Middle frontal gyrus (tissue), 1 donor: ENCODE measurements at regions not wholly inside any gene's neighbourhood (a gene's known extent, or its start where the extent isn't known, plus 50 kb on each side); places are given as distances from the start of the nearest gene placed in this dataset.

Experiments used
- DNase-seq: peaks from one replicate; pipeline ENCODE4 v3.0.0-alpha.2; 2015; ENCODE audit warnings: low spot score; ENCODE audit errors: extremely low spot score

DNA sequence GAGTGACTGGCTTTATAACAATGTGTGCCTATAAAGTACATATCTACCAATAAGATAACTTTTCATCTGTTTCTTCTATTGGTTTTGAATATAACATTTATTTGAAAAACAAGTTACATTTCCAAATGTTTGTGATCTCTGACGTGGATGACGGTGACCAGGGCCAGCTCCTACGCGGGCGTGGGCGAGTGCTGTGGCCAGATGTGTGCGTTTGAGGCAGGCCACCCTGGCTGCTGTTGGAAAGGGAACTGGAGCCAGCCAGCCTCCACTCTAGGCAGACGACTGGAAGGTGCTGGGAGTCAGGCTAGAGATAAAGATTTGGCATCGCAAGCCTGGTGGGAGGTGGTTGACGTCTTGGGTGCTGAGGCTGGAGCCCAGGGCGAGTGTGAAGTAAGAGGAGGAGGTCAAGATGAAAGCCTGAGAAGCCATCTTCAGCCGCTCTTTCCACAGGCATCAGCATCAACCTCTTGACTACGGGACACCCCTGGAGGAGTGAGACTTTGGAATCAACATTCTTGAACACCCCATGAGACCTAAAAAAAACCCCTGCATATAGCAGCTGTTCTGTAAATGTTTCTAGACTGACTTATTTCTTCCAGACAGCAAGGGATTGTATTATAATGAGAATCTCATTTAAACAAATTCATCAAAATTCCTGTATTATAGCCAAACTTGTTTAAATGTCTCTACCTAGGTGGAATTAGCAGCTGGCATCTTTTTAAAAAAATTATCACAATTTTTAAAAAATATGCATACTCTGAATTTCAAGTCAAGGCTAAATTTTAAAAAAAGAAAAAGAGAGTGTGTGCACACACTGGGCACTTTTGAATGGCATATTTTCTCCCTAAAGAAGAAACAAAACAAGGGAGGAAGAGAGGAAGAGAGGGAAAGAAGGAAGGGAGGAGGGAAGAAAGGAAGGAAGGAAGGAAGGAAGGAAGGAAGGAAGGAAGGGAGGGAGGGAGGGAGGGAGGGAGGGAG lies 112.5 kb upstream of the SLC44A3 start:
- DNase-seq, result no peak

DNA sequence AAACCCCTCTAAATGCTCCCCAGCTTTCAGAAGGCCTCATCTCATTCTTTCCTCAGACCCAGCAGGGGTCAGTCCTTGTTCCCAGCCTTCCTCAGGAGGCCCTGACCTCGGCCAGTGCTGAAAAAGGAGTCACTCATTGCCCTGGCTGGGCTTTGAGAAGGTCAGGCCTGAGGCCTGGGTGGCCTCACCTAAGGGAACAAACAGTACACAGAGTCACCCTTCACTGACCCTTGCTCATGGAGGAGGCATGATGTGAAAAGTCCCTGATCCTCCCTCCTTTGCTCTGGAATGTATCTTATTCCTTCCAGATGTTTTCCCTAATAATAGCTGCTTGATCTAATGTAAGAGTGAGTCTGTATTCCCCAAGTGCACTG lies 117.7 kb upstream of the SLC44A3 start:
- DNase-seq, result no peak

DNA sequence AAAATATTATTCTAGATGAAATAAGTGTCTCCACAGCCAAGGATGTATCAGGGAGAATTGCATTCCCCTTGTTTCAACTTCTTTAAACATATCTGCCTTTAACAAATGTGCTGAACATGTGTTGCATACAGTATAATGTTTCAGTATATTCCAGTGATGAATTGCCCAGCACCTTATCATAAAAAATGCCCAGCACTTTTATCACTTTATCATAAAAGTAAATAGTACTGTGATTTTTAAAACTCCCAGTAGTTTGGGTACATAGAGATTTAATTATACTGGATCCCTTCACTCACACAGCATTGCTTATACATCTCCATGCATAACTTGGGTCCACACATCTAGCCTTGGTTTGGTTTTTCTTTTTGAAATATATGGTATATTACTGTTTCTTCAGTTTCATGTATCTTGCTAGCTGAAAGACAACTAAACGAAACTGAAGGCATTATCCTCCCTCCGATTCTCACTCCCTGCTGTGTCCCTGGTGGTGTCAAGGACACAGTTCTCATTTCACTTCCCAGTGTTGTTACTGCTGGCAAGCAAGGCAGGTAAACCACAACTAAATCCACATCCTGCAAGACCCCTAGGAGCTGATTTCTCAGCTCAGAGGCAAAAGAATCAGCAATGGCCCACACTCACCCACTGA lies 118.2 kb upstream of the SLC44A3 start:
- DNase-seq, result no peak

DNA sequence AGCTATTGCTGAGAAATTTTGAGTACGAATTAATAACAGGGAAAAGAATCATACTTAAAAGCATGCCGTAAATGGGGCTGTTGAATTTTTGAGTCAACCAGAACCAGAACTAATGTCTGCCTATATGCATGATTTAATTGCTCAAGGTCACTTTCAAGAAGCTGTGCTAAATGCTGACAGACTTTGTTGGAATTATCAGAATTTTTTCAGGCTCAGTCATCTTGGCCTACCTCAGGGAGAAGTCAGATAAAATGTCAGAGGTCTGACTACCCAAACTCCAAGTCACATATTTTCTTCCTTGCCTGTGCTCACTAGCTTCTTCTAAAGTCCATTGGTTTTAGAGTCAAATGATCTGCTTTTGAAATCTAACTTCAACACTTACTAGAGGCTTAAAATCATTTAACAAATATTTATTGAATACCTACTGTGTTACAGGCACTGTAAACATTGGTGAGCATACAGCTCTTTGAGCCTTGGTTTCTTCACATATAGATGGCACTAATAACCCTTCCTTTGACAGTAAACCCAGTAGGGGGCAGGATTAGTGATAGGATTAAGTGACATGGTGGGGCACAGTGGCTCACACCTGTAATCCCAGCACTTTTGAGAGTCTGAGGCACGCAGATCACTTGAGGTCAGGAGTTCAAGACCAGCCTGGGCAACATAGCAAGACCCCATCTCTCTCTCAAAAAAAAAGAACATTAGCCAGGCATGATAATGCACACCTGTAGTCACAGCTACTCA lies 121.2 kb upstream of the SLC44A3 start:
- no peak for DNase-seq

DNA sequence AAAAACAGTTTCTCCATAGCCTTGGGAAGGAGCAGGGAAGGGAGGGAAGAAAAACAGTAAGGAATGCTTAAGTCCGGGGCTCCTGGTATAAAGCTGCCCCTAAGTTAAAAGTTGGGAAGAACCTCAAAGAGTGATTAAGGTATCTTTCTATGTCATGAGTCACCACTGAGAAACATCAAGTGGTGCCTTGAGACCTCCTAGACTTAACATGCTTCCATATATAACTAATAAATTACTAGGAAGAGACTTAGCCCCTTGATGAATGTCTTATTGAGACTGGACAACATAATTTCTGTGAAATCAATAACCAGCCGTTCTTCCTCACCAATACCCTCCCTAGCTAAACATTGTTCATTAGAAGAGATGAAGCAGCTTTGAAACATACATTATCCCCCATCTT lies 121.8 kb upstream of the SLC44A3 start:
- DNase-seq, result no peak

DNA sequence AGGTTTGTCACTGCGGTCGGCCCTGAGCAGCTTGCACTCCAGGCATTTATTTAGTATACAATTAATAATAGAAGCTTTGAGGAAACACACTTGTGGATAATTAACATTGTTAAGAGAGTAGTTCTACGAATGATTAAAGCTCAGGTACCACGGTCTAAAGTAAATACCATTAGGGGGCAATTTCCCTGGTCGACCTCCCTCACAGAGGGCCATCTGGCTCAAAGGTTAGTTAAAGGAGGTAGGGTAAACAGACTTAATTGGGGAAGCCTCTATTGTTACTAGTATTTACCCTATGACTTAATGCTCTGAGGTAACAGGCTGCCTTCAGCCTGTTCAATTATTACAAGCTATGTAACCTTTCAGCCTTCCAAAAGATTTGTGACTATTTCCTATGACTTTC lies 122.3 kb upstream of the SLC44A3 start:
- no peak for DNase-seq

DNA sequence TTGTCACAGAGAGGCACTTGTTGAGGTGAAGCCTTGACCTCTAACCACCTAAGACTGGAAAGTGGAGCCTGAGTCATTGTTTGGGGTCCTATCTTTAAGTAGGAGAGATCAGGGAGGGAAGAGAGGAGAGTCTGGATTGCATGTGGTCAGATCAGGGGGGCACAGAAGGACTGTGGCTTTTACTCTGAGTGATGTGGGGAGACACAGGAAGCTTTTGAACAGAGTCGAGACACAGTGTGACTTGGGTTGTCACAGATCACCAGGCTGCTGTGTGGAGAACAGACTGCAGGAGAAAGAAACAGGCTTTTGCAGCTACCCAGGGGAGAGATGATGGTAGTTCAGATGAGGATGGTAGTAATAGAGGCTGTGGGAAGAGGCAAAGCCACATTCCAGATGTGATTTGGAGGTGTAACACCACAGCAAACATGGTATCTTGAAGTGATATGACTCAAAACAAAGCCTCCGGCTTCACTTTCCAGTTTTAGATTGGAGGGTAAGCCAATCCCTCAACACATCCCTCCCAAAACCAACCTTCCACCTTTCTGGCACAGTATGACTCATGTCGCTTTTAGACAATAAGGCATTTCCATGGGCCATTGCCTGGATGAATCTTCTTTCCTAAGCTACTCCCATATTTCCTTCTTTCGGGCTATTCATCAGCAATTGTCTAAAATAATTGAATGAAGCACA lies 125.8 kb upstream of the SLC44A3 start:
- DNase-seq, result no peak

DNA sequence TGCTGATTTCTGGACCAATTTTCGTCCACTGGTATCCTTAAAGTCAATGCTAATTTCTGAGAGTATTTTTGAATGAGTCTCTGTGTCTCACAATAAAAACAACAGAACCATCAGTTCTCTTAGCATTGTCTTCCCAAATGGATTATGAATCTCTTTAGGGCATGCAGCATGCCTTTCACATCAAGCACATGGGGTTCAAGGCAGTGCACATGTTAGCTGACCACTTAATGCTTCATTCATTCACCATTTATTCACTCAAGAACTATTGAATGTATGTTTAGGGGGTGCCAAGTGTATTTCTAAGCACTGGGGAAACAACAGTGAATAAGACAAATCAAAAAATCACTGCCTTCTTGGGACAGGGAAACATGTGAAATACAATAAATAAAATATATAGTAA lies 126.7 kb upstream of the SLC44A3 start:
- DNase-seq, result no peak

DNA sequence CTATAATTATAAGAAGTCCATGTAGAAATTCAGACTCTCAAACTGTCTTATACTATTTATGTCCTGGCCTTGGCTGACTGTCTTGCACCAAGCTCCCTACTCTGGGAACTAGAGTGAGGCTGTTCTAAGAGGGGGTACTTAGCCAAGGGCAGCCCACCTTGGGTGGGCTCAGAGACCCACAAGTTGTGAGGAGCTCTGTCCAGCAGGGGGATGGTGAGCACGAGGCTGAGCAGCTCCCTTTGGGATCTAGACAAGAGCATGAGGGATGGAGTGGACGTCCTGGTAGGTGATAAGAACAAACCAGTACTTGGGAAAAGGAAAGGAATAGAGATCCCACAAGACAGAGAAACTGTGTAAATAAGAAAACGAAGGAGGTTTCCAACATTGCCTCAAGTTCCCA lies 127.1 kb upstream of the SLC44A3 start:
- no peak for DNase-seq

DNA sequence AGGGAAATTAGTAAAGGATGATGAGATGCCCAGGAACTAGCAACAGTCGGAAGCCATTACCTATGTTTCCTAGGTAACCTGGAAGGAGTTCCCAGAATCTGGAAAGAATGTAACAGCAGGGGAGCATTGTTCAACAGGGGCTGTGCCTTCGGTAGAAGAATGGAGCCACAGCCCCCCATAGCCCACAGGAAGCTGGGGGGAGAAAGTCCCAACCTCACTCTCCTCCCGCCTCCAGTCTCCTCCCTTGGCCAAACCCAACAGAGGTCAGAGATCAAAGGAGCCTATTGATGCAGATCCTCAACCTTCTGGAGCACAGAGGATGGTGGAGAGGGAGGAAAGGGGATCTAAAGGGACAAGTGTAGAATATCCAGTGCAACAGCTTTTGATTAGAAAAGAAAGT lies 131.5 kb upstream of the SLC44A3 start:
- no peak for DNase-seq

DNA sequence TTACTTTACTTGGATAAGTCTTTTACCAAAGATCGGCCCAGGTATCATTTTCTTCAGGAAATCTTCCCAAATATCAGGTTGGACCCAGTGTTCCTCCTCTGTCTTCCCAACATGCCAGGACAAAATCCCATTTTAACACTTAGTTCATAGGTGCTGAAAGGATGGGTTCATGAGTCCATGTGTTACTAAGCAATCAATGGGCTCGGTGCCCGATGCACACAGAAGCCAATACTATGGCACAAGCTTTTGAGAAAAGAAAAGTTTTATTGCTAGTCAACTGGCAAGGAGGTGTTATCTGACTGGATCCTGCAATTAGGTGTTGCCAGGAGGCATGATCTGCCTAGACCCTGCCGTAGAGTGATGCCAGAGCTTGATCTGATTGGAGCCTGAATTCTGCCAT lies 133.3 kb upstream of the SLC44A3 start:
- DNase-seq, result no peak

DNA sequence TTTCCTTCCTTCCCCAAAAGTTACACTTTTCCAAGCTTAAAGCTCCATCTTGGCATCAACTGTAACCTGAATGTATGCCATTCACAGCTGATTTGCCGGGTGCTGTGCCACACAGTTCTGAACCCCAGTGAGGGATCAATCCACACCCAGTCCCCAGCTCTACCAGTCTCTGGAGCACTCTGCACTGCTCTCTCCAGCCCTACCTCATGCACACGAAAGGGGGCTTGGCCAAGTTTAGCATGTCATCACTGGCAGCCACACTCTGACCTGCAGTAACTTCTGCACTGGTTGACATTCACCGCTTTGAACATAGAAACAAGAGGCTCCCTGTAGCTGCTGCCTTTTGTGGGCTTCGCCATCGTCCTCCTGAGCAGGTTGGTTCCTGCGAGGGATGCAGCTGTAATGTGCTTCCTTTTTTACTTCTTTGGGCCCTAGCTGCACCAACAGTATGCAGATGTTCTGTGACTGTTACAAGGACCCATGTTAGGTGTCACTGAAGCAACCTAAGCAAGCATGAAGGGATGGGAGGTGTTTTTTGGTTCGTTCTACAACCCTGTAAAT lies 135.4 kb upstream of the SLC44A3 start:
- no peak for DNase-seq

DNA sequence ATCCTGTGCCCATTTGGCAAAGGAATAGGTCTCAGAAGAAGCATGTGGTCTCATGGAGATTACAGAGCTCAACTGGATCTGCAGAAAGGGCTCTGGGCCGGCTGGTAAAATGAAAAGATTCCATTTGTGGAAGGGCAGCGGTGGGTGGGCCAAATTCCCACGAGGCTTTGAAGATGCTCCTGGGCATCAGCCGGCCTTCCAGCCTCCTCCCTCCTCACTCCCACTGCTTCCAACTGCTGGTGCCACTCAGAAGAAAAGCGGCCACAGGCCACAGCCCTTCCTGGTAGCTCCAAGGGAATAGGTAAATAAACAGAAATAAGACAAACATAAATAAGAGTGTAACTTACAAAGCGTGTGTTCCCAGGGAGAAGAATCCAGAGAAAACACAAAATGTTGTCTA lies 136.3 kb upstream of the SLC44A3 start:
- no peak for DNase-seq

DNA sequence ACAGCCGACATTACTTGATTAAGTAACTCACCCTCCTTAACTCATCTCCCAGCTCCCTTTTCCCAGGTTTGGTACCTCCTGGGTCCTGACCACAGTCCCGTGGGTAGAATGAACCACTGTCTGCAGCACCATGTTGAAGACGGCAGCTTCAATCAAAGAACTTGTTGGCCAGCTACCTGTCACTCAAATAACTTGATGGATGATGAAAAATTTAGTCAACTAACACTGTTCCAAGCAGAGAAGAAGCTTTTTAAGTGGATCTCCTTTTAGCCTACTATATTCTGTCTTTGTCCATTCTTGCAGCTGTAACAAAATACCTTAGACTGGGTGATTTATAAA lies 138.4 kb upstream of the F3 start:
- DNase-seq, result no peak

DNA sequence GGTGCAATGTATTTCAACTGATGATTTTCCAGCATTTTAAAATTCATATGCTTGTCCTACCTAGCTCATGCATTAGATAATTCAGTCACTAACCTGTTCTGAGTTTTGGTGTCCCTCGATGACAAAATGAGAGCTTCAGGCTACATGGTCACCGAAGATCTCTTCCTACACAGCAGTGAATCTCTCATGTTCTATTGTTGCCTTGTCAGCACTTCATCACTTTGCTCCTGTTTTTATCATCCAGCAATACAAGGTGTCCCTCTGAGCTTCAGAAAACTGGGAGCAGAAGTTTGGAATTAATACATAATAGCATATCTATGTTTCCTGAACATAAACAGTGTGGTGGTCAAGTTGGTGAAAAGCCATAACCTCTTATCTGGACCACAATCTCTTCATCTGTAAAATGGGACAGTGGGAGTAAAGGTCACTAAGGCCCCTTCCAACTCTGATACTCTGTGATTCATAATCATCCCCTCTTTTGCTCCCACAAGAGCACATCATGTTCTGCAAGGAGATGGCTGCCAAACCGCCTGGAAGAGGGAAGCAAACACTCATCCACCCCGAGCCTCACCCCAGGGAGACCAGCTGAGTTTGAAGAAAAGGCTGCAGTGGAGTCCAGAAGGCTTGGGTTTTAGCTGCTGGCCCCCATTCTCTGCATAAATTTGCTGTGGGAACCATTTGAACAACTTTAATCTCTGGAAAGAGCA lies 137.9 kb upstream of the F3 start:
- no peak for DNase-seq

DNA sequence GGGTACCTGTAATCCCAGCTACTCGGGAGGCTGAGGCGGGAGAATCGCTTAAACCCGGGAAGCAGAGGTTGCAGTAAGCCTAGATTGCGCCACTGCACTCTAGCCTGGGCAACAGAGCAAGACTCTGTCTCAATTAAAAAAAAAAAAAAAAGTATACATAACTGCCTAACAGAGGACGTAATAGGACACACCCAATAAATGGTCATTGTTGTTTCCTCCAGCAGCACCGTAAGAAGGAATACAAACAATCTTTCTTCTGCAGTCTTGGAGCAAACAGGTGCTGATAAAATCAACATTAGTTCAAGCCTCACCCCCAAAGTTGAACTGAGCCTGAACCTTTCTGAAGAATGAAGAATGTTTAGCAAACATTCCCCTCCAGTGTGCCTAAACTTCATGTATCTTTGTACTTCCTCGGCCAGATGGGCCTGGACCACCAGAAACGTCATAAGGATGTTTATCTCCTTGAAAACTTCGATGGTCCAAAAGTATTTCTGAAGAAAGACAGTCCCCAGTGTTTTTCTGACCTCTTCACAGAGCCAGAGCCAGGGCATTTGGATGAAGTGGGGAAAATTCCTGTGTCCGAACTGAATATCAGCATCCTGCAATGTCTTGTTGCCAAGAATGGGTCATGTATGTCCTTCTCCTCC lies 136.8 kb upstream of the F3 start:
- no peak for DNase-seq

DNA sequence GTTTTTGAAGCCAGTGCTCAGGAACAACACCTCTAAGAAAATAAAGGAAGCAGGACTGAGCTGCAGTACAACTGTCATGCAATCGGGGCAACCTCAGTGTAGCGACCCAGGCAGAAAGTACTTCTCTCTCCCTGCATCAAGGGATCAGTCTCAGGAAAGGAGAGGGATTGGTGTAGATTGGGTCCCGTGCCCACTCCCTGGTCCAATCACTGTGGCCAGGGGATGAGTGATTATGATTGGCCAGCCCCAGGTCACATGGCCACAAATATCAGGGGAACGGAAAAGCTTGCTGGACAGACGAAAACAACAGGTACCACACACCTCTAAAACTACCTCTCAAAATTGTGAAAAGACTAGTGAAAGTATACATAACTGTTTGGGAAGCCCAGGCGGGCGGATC lies 136.2 kb upstream of the F3 start:
- no peak for DNase-seq

DNA sequence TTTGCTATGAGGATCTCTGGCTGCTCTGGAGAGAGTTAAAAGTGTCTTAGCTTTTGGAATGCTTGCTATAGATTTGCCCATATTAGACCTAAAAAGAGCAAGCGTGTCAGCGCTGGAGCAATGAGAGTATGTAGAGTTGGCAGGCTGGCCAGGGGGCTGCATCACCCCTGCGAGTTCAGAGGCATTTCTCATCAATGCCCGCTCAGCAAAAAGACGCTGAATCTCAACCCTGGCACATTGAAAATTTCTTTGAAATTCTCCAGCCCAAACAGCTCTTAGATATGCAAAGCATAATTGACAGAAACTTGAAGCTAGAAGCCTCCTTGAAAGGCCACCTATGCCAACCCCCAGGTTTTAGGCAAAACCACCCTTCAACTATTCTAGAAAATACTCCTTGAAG lies 135.5 kb upstream of the F3 start:
- no peak for DNase-seq

DNA sequence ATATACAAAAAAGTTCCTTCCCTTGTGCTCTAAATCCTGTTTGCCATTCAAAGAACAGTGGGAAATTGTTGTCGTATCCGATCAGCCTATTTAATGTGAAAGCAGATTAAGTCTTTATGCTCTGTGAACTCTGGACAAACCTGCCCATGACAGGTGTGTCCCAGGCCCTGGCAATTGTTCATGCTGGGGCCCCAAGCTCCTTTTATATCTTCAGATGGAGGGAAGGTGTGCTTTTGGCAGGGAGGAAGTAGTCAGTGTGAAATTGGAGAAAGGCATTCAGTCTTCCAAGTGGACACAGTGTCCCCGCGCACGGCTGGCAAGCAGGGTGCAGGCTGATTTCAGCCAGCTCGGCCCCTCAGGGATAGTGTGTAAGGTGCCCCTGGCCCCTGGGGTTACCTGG lies 135.1 kb upstream of the F3 start:
- DNase-seq, result no peak

DNA sequence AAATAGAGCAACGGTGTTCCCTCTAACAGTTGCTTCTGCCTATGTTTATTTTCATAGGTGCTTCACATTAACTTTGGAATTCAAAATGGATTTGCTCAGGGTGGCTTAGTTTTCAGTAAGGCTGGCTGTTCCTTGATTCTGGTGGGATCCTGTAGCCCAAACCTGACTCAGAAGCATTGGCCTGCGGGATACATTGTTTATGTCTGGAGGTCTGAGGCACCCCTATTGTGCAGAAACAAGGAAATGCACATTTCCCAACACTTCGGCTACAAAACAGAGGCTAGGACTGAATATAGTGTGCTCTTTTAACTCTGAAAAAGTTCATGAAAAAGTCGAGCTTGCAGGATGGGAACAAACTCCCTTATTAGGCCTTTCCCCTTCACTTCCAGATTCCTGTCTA lies 133.8 kb upstream of the F3 start:
- no peak for DNase-seq
